HG03039 (cell line): ENCODE measurements at regions not wholly inside any gene's neighbourhood (a gene's known extent, or its start where the extent isn't known, plus 50 kb on each side); places are given as distances from the start of the nearest gene placed in this dataset.

Experiments used
- ATAC-seq: cut with Tn5 transposase; IDR thresholded peaks from one replicate; pipeline ENCODE4 v1.9.1; 2021; ENCODE audit warnings: mild to moderate bottlenecking, moderate library complexity; ENCODE audit not compliant: unreplicated experiment

GRCh38 chr13:29908416-29909080 is 58.1 kb upstream of the UBL3 start:
- no peak for ATAC-seq

- no peak for ATAC-seq
Observed at GRCh38 chr13:29907670-29908069, 57.3 kb upstream of the UBL3 start.

- no peak for ATAC-seq
Observed at GRCh38 chr13:29906432-29907011, 56.1 kb upstream of the UBL3 start.

GRCh38 chr13:29905845-29906244 is 55.4 kb upstream of the UBL3 start:
- no peak for ATAC-seq

- no peak for ATAC-seq
Observed at GRCh38 chr13:29903996-29904395, 53.6 kb upstream of the UBL3 start.

- no peak for ATAC-seq
Observed at GRCh38 chr13:29903543-29903942, 53.1 kb upstream of the UBL3 start.

- no peak for ATAC-seq
Observed at GRCh38 chr13:29902632-29903305, 52.4 kb upstream of the UBL3 start.

GRCh38 chr13:29901710-29902631 is 51.6 kb upstream of the UBL3 start:
- ATAC-seq: no peak
